ENCODE measurements at regions not wholly inside any gene's neighbourhood (a gene's known extent, or its start where the extent isn't known, plus 50 kb on each side); places are given as distances from the start of the nearest gene placed in this dataset.

DNA sequence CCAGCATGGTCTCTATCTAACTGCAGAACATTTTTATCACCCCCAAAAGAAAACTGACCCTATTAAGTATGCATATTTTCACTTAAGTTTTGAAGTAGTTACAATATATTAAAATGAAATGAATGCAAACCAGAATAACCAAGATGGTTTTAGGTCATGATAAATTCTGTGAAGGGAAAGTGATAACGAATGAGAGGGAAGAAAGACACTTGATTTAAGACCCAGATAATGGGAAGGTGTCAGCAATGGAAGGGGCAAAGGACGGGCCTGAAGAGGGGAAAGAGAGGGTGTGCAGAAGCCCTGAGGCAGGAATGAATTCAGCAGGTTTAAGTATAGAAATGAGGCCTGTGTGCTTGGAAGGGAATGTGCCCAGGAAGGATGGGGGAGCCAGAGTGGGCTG is 61.1 kb upstream of the IGFBP3 start:
- WGBS, result 87% methylated on average over 2 of the region's 2 CpGs
- Histone ChIP-seq H3K27me3 (ENCODE audit: control insufficient read depth in 4 of 4, insufficient read depth in 4 of 4, low read length in 3 of 4) (no peaks in the 10 kb centered on the region), H3K36me3 (ENCODE audit: control insufficient read depth in 4 of 4, insufficient read depth in 3 of 4, low read depth in 1 of 4, low read length in 3 of 4) (no peaks in the 10 kb centered on the region), H3K4me1 (ENCODE audit: control insufficient read depth in 4 of 4, insufficient read depth in 4 of 4, low read length in 3 of 4) (peaks cover 0 to 14% (median 11%) of the 10 kb centered on the region in 4 donors), H3K4me3 (ENCODE audit: low read depth in 1 of 3, low read length in 3 of 3) (no peak overlapping the region), H3K27ac (ENCODE audit: low read depth in 1 of 2, low read length in 2 of 2) (no peak overlapping the region), H3K9ac (ENCODE audit: low read depth in 1 of 2, low read length in 2 of 2) (no peak overlapping the region), H3K9me3 (ENCODE audit: control insufficient read depth in 4 of 4, low read length in 3 of 4) (no peaks in the 10 kb centered on the region)
- peak; percentile 1 for DNase-seq (ENCODE audit: low spot score)
- no peak for TF ChIP-seq EGR1 (IDR thresholded peaks at IDR 0.05; ENCODE audit: low read depth in 2 of 2)
- TF ChIP-seq TAF1 (conservative IDR thresholded peaks at IDR 0.05), result no peak
- TF ChIP-seq, protein P1, sequence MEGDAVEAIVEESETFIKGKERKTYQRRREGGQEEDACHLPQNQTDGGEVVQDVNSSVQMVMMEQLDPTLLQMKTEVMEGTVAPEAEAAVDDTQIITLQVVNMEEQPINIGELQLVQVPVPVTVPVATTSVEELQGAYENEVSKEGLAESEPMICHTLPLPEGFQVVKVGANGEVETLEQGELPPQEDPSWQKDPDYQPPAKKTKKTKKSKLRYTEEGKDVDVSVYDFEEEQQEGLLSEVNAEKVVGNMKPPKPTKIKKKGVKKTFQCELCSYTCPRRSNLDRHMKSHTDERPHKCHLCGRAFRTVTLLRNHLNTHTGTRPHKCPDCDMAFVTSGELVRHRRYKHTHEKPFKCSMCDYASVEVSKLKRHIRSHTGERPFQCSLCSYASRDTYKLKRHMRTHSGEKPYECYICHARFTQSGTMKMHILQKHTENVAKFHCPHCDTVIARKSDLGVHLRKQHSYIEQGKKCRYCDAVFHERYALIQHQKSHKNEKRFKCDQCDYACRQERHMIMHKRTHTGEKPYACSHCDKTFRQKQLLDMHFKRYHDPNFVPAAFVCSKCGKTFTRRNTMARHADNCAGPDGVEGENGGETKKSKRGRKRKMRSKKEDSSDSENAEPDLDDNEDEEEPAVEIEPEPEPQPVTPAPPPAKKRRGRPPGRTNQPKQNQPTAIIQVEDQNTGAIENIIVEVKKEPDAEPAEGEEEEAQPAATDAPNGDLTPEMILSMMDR (IDR thresholded peaks at IDR 0.05; ENCODE audit: low read depth, low read length, missing input control), result no peak
- TF ChIP-seq JUND (IDR thresholded peaks at IDR 0.05), result no peak
- no peak for TF ChIP-seq REST (IDR thresholded peaks at IDR 0.05)
- no peak for TF ChIP-seq RAD21 (IDR thresholded peaks at IDR 0.05)
- no peak for TF ChIP-seq HNF4A (conservative IDR thresholded peaks at IDR 0.05)
- TF ChIP-seq YY1 (IDR thresholded peaks at IDR 0.05), result no peak
- TF ChIP-seq GABPA (IDR thresholded peaks at IDR 0.05 in 1 of 2, conservative IDR thresholded peaks at IDR 0.05 in 1 of 2), result no peak
- no peak for TF ChIP-seq ZBTB33 (IDR thresholded peaks at IDR 0.05)

DNA sequence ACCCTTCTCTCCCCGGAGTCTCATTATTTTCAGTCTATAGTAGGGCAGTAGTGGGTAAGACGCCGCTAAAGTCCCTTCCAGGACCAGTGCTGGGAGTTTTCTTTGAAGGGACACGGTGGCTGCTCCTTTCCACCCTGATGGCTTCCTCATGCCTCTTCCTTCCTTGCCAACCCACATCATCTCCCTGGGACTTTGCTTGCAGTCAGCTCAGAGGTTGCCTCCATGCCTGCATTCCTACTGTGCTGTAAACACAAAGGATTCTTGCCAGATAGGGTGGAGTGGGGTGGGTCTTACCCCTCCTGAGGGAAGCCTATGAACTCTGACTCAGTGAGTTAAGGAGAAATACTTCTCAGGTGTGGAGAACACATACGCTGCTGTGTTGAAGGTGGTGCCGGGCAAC is 59.9 kb upstream of the IGFBP3 start:
- no peaks in the 10 kb centered on the region for H3K9me3 ChIP-seq (ENCODE audit: control insufficient read depth in 4 of 4, low read length in 3 of 4)
- peak; percentile 4 for DNase-seq (ENCODE audit: low spot score)
- no peak overlapping the region for H3K9ac ChIP-seq (ENCODE audit: low read depth in 1 of 2, low read length in 2 of 2)
- no peaks in the 10 kb centered on the region for H3K36me3 ChIP-seq (ENCODE audit: control insufficient read depth in 4 of 4, insufficient read depth in 3 of 4, low read depth in 1 of 4, low read length in 3 of 4)
- no peak overlapping the region for H3K27ac ChIP-seq (ENCODE audit: low read depth in 1 of 2, low read length in 2 of 2)
- H3K27me3 ChIP-seq (ENCODE audit: control insufficient read depth in 4 of 4, insufficient read depth in 4 of 4, low read length in 3 of 4), result no peaks in the 10 kb centered on the region
- TF ChIP-seq RAD21 (IDR thresholded peaks at IDR 0.05) (no peak), NR2F2 (IDR thresholded peaks at IDR 0.05) (no peak), SP1 (IDR thresholded peaks at IDR 0.05) (no peak), EGR1 (IDR thresholded peaks at IDR 0.05; ENCODE audit: low read depth in 2 of 2) (no peak), GABPA (IDR thresholded peaks at IDR 0.05 in 1 of 2, conservative IDR thresholded peaks at IDR 0.05 in 1 of 2) (no peak), HNF4A (conservative IDR thresholded peaks at IDR 0.05) (no peak)
- WGBS, result 94% methylated on average over 6 of the region's 6 CpGs
- no peak overlapping the region for H3K4me3 ChIP-seq (ENCODE audit: low read depth in 1 of 3, low read length in 3 of 3)
- peaks cover 0 to 14% (median 11%) of the 10 kb centered on the region in 4 donors for H3K4me1 ChIP-seq (ENCODE audit: control insufficient read depth in 4 of 4, insufficient read depth in 4 of 4, low read length in 3 of 4)

Data from liver (tissue), 8 donors.